Motor neuron (in vitro differentiated cells): ENCODE measurements at regions not wholly inside any gene's neighbourhood (a gene's known extent, or its start where the extent isn't known, plus 50 kb on each side); places are given as distances from the start of the nearest gene placed in this dataset.
"Not testable (repeated sequence)": the region's sequence is repeated elsewhere in the genome, so short reads cannot be mapped to it uniquely, and the experiment has no call there.

Source experiments
- ATAC-seq, 8 experiments: fragments of 200-7000 bp; cut with Tn5 transposase; replicated peaks in 6 of 8; 2 replicates each; pipeline ENCODE4 v1.8.0; 2021; ENCODE audit warnings: mild to moderate bottlenecking in 8 of 8, moderate library complexity in 8 of 8
- H3K27ac ChIP-seq, 2 donors: fragments of 250-450 bp; sonication (Bioruptor Pico); 2 replicates each; pipeline ENCODE4 v1.9.0; 2021; ENCODE audit warnings: antibody characterized with exemption in 2 of 2, mild to moderate bottlenecking in 2 of 2, moderate library complexity in 1 of 2
- H3K4me1 ChIP-seq, 2 donors: fragments of 250-450 bp; sonication (Bioruptor Pico); replicated peaks in 1 of 2; 2 replicates each; pipeline ENCODE4 v1.6.1; 2021; ENCODE audit warnings: antibody characterized with exemption in 2 of 2, mild to moderate bottlenecking in 2 of 2, moderate library complexity in 1 of 2
- H3K4me3 ChIP-seq, 5 donors: fragments of 250-450 bp; sonication (Bioruptor Pico); 2 replicates each; pipeline ENCODE4 v1.9.0; 2021; ENCODE audit warnings: antibody characterized with exemption in 5 of 5, mild to moderate bottlenecking in 5 of 5, moderate library complexity in 4 of 5
- WGBS, 10 experiments: fragments of 450-650 bp; shearing (Covaris generic); methylation state at CpG; one replicate each; pipeline ENCODE4 v1.0.0; 2022; 5-methylcytosine and 5-hydroxymethylcytosine counted together
- in situ Hi-C, 9 experiments: fragments of 400-800 bp; cut with MboI; loops; one replicate each; pipeline ENCODE4 v1.15.0; 2021; ENCODE audit warnings: low sequenced_read_pairs in 9 of 9, low pct_unique_long_range_greater_than_20kb in 2 of 9; ENCODE audit not compliant: unreplicated experiment in 9 of 9

DNA sequence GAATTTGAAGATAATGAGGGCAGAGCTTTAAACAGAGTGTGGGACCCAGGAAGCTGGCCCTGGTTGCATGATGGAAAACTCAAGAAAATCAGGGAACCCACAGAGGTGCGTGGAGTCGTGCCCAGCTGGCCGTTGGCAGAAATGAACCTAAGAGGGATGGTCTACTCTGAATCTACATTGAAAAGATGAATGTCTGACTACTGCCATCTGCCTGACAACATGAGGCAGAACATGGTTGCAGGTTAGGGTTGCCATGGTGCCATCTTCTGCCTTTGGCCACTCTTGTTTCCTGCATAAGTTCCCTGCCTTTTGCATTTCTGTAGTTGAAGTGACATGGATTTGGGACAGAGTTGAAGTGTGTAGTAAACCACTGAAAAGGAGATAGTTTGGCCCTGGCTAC, 138.5 kb upstream of the COBL start:
- 67 to 75% methylated on average over 2 to 3 of the region's 3 CpGs; no CpG with 5 or more reads in 8 of the 10 experiments for WGBS, 10 experiments
- in situ Hi-C loops = no loop called here
- Histone ChIP-seq H3K4me3 (no peak overlapping the region), H3K27ac (no peak overlapping the region), H3K4me1 (peaks cover 19 to 26% of the 10 kb centered on the region in 2 donors)
- ATAC-seq = peak in 1 of 8 experiments; percentile 11

GRCh38 chr7:51452694-51453093, 136.1 kb upstream of the COBL start:
- in situ Hi-C loops = no loop called here
- ATAC-seq = no peak
- Histone ChIP-seq H3K4me3 (no peak overlapping the region), H3K27ac (no peak overlapping the region), H3K4me1 (peaks cover 19 to 26% of the 10 kb centered on the region in 2 donors)
- 0 to 100% (median 88%) methylated on average over 1 of the region's 1 CpG; no CpG with 5 or more reads in 4 of the 10 experiments for WGBS, 10 experiments

DNA sequence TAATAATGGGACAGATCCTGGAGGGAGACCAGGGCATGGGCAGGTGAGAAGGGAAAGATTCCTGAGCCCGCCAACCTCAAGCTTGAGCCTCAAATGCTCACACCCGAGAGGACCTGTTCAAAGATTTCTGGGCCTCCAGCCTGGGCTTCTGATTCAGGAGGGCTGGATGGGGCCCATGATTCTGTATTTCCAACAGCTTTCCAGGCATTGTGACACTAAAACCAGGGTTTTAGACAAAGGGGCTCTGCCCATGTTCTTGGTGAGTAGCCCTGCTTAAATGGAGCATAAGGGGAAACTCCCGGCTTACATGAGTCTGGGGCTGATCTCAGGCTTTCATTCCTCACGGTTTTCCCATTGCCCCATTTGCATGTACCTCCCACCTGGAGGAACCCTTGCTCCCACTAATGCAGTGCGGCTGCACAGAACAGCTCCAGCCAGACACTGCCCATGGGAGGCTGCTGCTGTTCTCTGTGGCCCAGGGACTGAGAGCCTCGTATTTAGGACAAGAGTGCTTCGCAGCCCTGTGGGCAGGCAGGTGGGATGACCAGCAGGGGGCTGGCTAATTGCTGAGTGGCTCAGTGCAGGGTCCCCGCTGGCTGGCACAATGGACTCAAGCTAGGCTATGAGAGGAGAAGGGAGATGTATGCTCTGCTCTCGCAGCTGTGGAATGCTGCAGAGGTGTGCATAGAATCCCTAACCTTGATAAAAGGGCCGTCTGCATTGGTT, 135.3 kb upstream of the COBL start:
- in situ Hi-C loops = no loop called here

GRCh38 chr7:51450541-51450940, 133.9 kb upstream of the COBL start:
- 0 to 100% (median 76%) methylated on average over 1 to 6 of the region's 6 CpGs; no CpG with 5 or more reads in 2 of the 10 experiments for WGBS, 10 experiments
- in situ Hi-C loops = no loop called here
- no peak for ATAC-seq
- Histone ChIP-seq H3K27ac (no peak overlapping the region), H3K4me1 (peaks cover 6 to 7% of the 10 kb centered on the region in 2 donors), H3K4me3 (no peak overlapping the region)

More for the DNA sequence above, 135.3 kb upstream of the COBL start:
- Histone ChIP-seq H3K4me3 (no peak overlapping the region), H3K27ac (no peak overlapping the region), H3K4me1 (peaks cover 17 to 21% of the 10 kb centered on the region in 2 donors)
- WGBS, 10 experiments = 0 to 100% (median 74%) methylated on average over 1 to 7 of the region's 10 CpGs; no CpG with 5 or more reads in 3 of the 10 experiments
- ATAC-seq = peak in 4 of 8 experiments; percentile 33 to 61 (median 49)

- 0 to 63% (median 39%) methylated on average over 2 to 5 of the region's 5 CpGs; no CpG with 5 or more reads in 2 of the 10 experiments for WGBS, 10 experiments
- no peak for ATAC-seq
- in situ Hi-C loops = no loop called here
- H3K4me1 ChIP-seq = no peaks in the 10 kb centered on the region
- no peak overlapping the region for H3K4me3 ChIP-seq
- H3K27ac ChIP-seq = no peak overlapping the region
Measured at GRCh38 chr7:51446785-51447184, 130.2 kb upstream of the COBL start.

DNA sequence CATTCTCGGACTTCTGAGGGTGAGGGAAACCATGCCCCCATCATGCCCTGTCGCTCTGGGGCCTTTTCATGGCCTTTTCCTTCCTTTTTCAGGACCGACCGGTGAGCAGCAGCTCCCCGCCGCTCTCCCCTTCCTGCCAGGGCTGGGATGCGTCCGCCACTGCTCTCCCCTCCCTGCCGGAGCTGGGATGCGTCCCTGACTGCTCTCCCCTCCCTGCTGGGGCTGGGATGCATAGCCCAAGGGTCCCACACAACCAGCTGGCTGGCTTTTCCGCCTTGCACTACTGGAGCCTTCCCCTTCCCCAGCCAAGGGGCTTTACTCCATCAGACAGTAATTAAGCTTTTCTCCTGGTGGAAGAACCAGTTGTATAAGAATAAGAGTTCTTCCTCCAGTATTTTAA, 129.7 kb upstream of the COBL start:
- no peak for ATAC-seq
- no peak overlapping the region for H3K27ac ChIP-seq
- no peak overlapping the region for H3K4me3 ChIP-seq
- 0 to 100% (median 71%) methylated on average over 1 to 7 of the region's 11 CpGs; no CpG with 5 or more reads in 2 of the 10 experiments for WGBS, 10 experiments
- no peaks in the 10 kb centered on the region for H3K4me1 ChIP-seq
- in situ Hi-C loops = no loop called here

GRCh38 chr7:51444936-51445335, 128.3 kb upstream of the COBL start:
- Histone ChIP-seq H3K4me1 (no peaks in the 10 kb centered on the region), H3K4me3 (no peak overlapping the region), H3K27ac (no peak overlapping the region)
- in situ Hi-C loops = no loop called here
- 0 to 80% (median 41%) methylated on average over 1 of the region's 1 CpG; no CpG with 5 or more reads in 6 of the 10 experiments for whole genome bisulfite sequencing, 10 experiments
- ATAC-seq = no peak

GRCh38 chr7:51430480-51431086, 114.0 kb upstream of the COBL start:
- ATAC-seq = peak in 6 of 8 experiments; percentile 24 to 68 (median 48)
- 0 to 50% (median 32%) methylated on average over 2 to 13 of the region's 13 CpGs; no CpG with 5 or more reads in 1 of the 10 experiments for WGBS, 10 experiments
- no peak overlapping the region for H3K4me3 ChIP-seq
- H3K4me1 ChIP-seq = no peaks in the 10 kb centered on the region
- in situ Hi-C loops = no loop called here
- no peak overlapping the region for H3K27ac ChIP-seq

GRCh38 chr7:51428217-51428887, 111.7 kb upstream of the COBL start:
- H3K27ac ChIP-seq = no peak overlapping the region
- no peaks in the 10 kb centered on the region for H3K4me1 ChIP-seq
- peak in 2 of 8 experiments; percentile 21 to 27 for ATAC-seq
- no peak overlapping the region for H3K4me3 ChIP-seq
- in situ Hi-C loops = no loop called here
- 19 to 100% (median 78%) methylated on average over 1 to 7 of the region's 8 CpGs; no CpG with 5 or more reads in 1 of the 10 experiments for WGBS, 10 experiments

- ATAC-seq = peak in 1 of 8 experiments; percentile 31
- Histone ChIP-seq H3K27ac (no peak overlapping the region), H3K4me3 (no peak overlapping the region), H3K4me1 (no peaks in the 10 kb centered on the region)
- in situ Hi-C loops = no loop called here
- WGBS, 10 experiments = 0 to 100% (median 81%) methylated on average over 1 to 3 of the region's 12 CpGs; no CpG with 5 or more reads in 4 of the 10 experiments
Measured at GRCh38 chr7:51426163-51426562, 109.6 kb upstream of the COBL start.

DNA sequence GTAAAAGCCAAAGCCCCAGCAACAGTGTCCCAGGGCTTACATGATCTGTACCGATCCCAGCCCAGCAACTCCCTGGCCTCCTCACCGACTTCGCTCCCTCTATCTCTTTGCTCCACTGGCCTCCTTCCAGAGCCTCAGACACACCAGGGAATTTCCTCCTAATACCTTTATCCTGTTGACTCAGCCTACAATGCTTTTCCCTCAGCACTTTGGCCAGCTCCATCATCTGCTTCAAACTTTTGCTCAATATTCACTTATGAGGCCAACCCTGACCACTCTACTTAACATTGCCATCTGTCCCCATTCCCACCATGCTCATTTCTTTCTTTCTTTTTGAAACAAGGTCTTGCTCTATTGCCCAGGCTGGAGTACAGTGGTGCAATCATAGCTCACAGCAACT, 93.3 kb upstream of the COBL start:
- H3K4me3 ChIP-seq, ATAC-seq, H3K4me1 ChIP-seq, H3K27ac ChIP-seq, in situ Hi-C loops: not testable (repeated sequence)
- WGBS, 10 experiments = no CpG with 5 or more reads among the region's 3 CpGs

DNA sequence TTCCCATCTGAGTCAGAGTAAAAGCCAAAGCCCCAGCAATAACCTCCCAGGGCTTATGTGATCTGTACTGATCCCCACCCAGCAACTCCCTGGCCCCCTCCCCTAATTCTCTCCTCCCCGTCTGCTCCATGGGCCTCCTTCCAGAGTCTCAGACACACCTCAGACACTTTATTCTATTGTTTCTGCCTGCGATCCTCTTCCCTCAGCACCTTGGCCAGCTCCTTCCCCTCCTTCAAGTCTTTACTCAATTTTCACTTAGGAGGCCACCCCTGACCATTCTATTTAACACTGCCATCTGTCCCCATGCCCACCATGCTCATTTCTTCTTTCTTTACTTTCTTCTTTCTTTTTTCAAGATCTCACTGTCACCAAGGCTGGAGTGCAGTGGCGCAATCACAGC, 81.0 kb upstream of the COBL start:
- WGBS, 10 experiments = no CpG with 5 or more reads among the region's 3 CpGs
- H3K27ac ChIP-seq, ATAC-seq, in situ Hi-C loops, H3K4me1 ChIP-seq, H3K4me3 ChIP-seq: not testable (repeated sequence)

DNA sequence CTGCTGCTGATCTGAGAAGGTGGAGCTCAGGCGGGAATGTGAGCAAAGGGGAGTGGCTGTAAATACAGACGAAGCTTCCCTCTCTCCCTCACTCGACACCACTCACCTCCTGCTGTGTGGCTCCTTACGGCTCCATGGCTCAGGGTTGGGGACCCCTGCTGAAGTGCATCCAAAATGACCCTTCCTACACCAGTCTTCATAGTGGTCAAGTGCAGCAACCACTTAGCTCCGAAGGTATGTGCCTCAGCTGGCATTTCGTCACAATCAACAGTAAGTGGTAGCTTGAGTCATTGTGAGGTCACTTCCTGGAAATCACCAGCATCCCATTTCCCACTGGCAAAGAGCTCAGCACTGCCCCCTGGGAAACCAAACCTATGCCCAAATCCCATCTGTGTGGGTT, 76.4 kb upstream of the COBL start:
- H3K4me1 ChIP-seq, in situ Hi-C loops, H3K4me3 ChIP-seq, ATAC-seq, H3K27ac ChIP-seq: not testable (repeated sequence)
- 75 to 100% methylated on average over 1 to 2 of the region's 6 CpGs; no CpG with 5 or more reads in 8 of the 10 experiments for WGBS, 10 experiments
